ENCODE measurements at regions not wholly inside any gene's neighbourhood (a gene's known extent, or its start where the extent isn't known, plus 50 kb on each side); places are given as distances from the start of the nearest gene placed in this dataset.

DNA sequence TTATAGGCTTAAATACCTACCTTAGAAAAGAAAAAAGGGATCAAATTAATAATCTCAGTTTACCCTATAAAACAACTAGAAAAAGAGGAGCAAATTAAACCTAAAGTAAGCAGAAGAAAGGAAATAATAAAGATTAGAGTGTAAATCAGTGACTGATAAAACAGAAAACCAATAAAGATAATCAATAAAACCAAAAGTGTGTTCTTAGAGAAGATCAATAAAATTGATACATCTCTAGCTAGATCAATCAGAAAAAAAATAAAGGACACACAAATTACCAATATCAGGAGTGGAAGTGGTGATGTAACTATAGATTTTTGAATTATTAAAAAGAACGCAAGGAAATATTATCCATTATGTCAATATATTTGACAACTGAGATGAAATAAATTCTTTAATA is 69.2 kb upstream of the NAMPT start:
- no peaks in the 10 kb centered on the region for H3K36me3 ChIP-seq
- no peak overlapping the region for H3K4me3 ChIP-seq
- no peaks in the 10 kb centered on the region for H3K4me1 ChIP-seq
- H3K27me3 ChIP-seq: no peaks in the 10 kb centered on the region
- TF ChIP-seq, protein P1, sequence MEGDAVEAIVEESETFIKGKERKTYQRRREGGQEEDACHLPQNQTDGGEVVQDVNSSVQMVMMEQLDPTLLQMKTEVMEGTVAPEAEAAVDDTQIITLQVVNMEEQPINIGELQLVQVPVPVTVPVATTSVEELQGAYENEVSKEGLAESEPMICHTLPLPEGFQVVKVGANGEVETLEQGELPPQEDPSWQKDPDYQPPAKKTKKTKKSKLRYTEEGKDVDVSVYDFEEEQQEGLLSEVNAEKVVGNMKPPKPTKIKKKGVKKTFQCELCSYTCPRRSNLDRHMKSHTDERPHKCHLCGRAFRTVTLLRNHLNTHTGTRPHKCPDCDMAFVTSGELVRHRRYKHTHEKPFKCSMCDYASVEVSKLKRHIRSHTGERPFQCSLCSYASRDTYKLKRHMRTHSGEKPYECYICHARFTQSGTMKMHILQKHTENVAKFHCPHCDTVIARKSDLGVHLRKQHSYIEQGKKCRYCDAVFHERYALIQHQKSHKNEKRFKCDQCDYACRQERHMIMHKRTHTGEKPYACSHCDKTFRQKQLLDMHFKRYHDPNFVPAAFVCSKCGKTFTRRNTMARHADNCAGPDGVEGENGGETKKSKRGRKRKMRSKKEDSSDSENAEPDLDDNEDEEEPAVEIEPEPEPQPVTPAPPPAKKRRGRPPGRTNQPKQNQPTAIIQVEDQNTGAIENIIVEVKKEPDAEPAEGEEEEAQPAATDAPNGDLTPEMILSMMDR (IDR thresholded peaks at IDR 0.05): no peak
- no peak for TF ChIP-seq POLR2AphosphoS5 (IDR thresholded peaks at IDR 0.05; ENCODE audit: insufficient read depth in 1 of 2, low read depth in 1 of 2)
- no peak for TF ChIP-seq POLR2A (IDR thresholded peaks at IDR 0.05)
- H3K9me3 ChIP-seq: no peaks in the 10 kb centered on the region
- no peak overlapping the region for H3K27ac ChIP-seq
- intact Hi-C loops (cut with DNase I): no loop called here
- no peak for DNase-seq (ENCODE audit: extremely low spot score in 2 of 2)

GRCh38 chr7:106348231-106348630 is 63.4 kb upstream of the NAMPT start:
- H3K9me3 ChIP-seq: no peaks in the 10 kb centered on the region
- TF ChIP-seq, protein P1 (IDR thresholded peaks at IDR 0.05): no peak
- TF ChIP-seq POLR2AphosphoS5 (IDR thresholded peaks at IDR 0.05; ENCODE audit: insufficient read depth in 1 of 2, low read depth in 1 of 2) (no peak), POLR2A (IDR thresholded peaks at IDR 0.05) (no peak)

DNA sequence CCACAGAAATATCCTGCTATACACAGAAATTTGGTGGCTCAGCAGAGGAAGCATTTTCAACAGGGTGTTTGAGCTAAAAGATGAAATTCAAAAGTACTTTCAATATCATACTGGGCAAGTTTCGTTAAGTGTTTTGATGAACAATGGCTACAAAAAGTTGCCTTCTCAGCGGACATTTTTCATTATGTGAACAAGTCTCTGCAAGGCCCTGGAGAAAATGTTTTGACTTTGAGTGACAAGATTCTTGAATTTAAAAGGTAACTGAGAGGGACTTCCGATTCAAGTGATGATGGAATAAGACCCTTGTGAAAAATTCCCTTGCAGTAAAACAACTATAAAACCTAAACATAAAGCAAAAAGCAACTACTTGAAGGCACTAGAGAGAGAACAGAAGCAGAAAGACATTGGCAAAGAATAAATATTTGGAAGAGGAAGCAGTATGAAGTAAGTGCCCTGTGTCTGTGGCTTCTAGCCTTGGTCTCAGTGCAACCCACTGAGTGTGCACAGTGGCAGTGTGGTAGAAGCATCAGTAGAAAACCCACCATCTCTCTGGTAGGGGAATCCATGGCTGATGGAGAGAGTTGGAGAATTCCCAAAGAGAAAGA is 62.5 kb upstream of the NAMPT start:
- Histone ChIP-seq H3K4me1 (peaks cover 8% of the 10 kb centered on the region), H3K27ac (no peak overlapping the region), H3K9me3 (no peaks in the 10 kb centered on the region), H3K27me3 (no peaks in the 10 kb centered on the region), H3K4me3 (no peak overlapping the region), H3K36me3 (no peaks in the 10 kb centered on the region)
- TF ChIP-seq POLR2A (IDR thresholded peaks at IDR 0.05): no peak
- TF ChIP-seq, protein P1 (IDR thresholded peaks at IDR 0.05): no peak
- TF ChIP-seq POLR2AphosphoS5 (IDR thresholded peaks at IDR 0.05; ENCODE audit: insufficient read depth in 1 of 2, low read depth in 1 of 2): no peak
- DNase-seq (ENCODE audit: extremely low spot score in 2 of 2): no peak
- intact Hi-C loops (cut with DNase I): loop anchor here (10.0 kb wide), 1 partner anchor 77 kb away; no protein-coding TSS in a partner anchor

More at GRCh38 chr7:106348231-106348630, 63.4 kb upstream of the NAMPT start:
- H3K36me3 ChIP-seq: no peaks in the 10 kb centered on the region
- DNase-seq (ENCODE audit: extremely low spot score in 2 of 2): no peak
- no peaks in the 10 kb centered on the region for H3K27me3 ChIP-seq
- no peak overlapping the region for H3K27ac ChIP-seq
- H3K4me1 ChIP-seq: peaks cover 8% of the 10 kb centered on the region
- intact Hi-C loops (cut with DNase I): loop anchor here (10.0 kb wide), 1 partner anchor 77 kb away; no protein-coding TSS in a partner anchor
- H3K4me3 ChIP-seq: no peak overlapping the region

DNA sequence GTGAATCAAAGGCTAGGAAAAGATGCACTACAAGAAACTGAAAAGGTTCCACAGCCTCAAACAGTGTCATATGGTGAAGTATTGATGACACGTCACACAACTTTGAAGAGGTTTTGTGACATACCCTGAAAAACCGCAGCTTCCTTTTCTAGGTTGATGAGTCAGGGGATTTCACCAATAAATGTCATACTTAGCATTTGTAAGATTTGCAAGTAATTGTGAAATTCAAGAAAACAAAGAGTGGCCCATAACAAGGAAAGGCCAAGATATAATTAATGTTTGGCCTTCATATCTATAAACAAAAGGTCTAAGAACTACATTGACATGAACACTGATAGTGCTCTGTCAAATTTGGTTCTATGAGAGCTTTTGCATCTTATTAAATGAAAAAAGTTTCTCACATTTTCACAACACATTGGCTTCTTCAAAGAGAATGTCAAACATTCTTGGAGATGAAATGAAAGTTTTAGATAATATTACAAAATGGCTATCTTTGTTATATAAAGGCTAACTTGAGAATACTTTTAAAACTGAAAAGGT is 62.0 kb upstream of the NAMPT start:
- no peak overlapping the region for H3K27ac ChIP-seq
- intact Hi-C loops (cut with DNase I): loop anchor here (10.0 kb wide), 1 partner anchor 78 kb away; no protein-coding TSS in a partner anchor
- peaks cover 8% of the 10 kb centered on the region for H3K4me1 ChIP-seq
- no peaks in the 10 kb centered on the region for H3K27me3 ChIP-seq
- H3K9me3 ChIP-seq: peaks cover 5% of the 10 kb centered on the region
- no peak overlapping the region for H3K4me3 ChIP-seq
- no peak for DNase-seq (ENCODE audit: extremely low spot score in 2 of 2)
- peak in 1 of 2 donors; percentile 65 for TF ChIP-seq POLR2AphosphoS5 (IDR thresholded peaks at IDR 0.05; ENCODE audit: insufficient read depth in 1 of 2, low read depth in 1 of 2)
- TF ChIP-seq, protein P1 (IDR thresholded peaks at IDR 0.05): no peak
- H3K36me3 ChIP-seq: no peaks in the 10 kb centered on the region

- no peak overlapping the region for H3K27ac ChIP-seq
- no peak overlapping the region for H3K4me3 ChIP-seq
- H3K27me3 ChIP-seq: no peaks in the 10 kb centered on the region
- no peak for DNase-seq (ENCODE audit: extremely low spot score in 2 of 2)
- no peak for TF ChIP-seq POLR2A (IDR thresholded peaks at IDR 0.05)
- no peak for TF ChIP-seq POLR2AphosphoS5 (IDR thresholded peaks at IDR 0.05; ENCODE audit: insufficient read depth in 1 of 2, low read depth in 1 of 2)
- TF ChIP-seq, protein P1 (IDR thresholded peaks at IDR 0.05): no peak
- H3K36me3 ChIP-seq: no peaks in the 10 kb centered on the region
- H3K9me3 ChIP-seq: peaks cover 9% of the 10 kb centered on the region
- peaks cover 8% of the 10 kb centered on the region for H3K4me1 ChIP-seq
- intact Hi-C loops (cut with DNase I): loop anchor here (10.0 kb wide), 1 partner anchor 79 kb away; no protein-coding TSS in a partner anchor
Observed at GRCh38 chr7:106346167-106346677, 61.4 kb upstream of the NAMPT start.
